GM12865 (cell line): ENCODE measurements at regions not wholly inside any gene's neighbourhood (a gene's known extent, or its start where the extent isn't known, plus 50 kb on each side); places are given as distances from the start of the nearest gene placed in this dataset.

Source experiments
- DNase-seq: peaks from one replicate; pipeline ENCODE4 v3.0.0; 2010; ENCODE audit warnings: low read depth
- H3K4me3 ChIP-seq: 2 replicates; pipeline ENCODE4 v1.5.1; 2011; ENCODE audit warnings: mild to moderate bottlenecking, low read depth, low read length, control low read depth
- TF ChIP-seq, protein P1 (sequence below): IDR thresholded peaks from 2 replicates; pipeline ENCODE4 v1.5.1; 2011; ENCODE audit warnings: low read length, control low read depth, low read depth, inconsistent platforms; ENCODE audit not compliant: insufficient read depth; ENCODE audit errors: missing control alignments

DNA sequence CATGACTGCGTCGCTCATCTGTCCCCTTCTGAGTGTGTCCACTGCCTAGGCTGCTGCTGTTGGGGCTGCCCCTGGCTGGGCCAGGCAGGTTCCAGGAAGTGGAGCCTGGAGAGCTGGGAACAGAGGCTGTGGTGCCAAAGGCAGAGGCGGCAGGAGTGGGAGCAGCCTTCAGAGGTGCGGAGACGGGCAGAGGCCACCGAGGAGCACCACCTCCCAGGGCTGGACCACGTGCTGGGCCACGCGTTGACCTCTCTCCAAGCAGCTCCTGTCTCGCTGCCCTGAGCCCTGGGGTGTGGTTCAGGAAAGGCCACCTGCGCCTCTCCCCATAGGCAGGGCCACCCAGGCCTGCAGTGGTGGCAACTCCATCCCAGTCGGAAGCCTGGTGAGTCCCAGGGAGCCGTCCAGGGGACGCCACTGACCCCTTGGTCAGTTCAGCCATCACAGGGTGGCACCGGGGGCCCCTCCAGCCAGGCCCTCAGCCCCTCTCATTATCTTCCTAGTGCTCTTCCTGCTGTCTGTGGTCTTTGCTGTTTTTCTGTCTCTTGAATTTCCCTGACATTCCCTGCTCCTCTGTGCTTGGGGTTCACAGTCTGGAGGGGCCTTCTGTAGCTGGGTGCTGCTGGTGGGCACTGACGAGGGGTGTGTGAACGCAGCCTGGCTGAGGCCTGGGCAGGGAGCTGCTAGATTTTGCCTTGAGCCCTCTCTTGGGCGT is 122.8 kb upstream of the HS6ST1 start:
- TF ChIP-seq, protein P1, sequence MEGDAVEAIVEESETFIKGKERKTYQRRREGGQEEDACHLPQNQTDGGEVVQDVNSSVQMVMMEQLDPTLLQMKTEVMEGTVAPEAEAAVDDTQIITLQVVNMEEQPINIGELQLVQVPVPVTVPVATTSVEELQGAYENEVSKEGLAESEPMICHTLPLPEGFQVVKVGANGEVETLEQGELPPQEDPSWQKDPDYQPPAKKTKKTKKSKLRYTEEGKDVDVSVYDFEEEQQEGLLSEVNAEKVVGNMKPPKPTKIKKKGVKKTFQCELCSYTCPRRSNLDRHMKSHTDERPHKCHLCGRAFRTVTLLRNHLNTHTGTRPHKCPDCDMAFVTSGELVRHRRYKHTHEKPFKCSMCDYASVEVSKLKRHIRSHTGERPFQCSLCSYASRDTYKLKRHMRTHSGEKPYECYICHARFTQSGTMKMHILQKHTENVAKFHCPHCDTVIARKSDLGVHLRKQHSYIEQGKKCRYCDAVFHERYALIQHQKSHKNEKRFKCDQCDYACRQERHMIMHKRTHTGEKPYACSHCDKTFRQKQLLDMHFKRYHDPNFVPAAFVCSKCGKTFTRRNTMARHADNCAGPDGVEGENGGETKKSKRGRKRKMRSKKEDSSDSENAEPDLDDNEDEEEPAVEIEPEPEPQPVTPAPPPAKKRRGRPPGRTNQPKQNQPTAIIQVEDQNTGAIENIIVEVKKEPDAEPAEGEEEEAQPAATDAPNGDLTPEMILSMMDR, result no peak
- DNase-seq, result no peak

DNA sequence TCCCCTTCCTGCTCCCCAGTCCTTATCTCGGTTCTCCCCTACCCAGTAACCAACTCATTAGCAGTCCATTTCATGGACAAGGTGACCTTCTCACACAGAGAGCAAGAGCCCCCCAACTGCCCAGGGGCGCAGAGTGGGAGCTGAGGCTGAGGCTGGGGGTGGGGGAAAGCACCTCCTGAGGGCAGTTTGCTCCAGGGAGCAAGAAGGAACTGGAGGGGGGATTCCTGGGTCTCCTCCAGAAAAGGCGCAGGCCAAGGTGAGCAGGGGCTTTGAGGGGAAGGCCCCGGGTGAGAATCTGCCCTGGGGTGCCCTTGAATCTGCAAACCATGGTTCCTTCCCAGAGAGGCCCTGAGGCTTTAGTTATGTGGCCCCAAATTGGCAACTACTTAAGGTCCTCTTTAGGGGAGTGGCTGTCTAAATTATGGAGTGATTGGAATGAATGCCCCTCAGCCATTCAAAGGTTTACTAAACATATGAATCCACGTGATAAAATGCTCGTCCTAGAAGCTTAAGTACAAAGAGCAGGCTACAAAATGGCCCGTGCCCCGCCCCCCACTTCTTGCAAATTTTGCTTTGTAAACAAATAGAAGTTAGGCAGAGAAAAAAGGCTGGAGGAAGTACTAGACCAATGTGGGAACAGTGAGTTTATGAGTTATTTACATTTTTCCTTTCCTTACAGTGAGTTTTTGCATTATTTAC is 123.5 kb upstream of the HS6ST1 start:
- TF ChIP-seq, protein P1, result no peak
- H3K4me3 ChIP-seq, result no peak overlapping the region
- DNase-seq, result no peak

More for the DNA sequence above, 122.8 kb upstream of the HS6ST1 start:
- no peak overlapping the region for H3K4me3 ChIP-seq

DNA sequence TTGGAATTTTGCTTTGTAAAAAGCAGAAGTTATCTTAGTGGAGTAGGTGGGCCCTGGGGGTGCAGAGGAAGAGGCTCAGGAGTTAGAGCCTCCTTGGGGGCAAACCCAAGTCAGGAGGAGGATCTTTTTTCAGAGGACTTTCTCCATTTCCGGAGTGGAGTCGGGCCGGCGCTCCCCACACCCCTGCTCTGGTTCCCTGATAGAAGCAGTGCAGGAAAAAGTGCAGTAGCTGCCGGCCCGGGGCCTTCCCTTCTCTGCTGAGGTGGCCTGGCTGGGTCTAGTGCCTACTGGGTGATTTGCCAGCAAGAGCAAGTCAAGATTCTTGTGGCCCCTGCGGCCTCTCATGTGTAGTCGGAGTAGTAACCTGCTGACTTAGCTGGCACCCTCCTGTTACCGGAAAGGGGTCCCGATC is 124.2 kb upstream of the HS6ST1 start:
- no peak for DNase-seq
- TF ChIP-seq, protein P1, result no peak
- H3K4me3 ChIP-seq, result no peak overlapping the region

DNA sequence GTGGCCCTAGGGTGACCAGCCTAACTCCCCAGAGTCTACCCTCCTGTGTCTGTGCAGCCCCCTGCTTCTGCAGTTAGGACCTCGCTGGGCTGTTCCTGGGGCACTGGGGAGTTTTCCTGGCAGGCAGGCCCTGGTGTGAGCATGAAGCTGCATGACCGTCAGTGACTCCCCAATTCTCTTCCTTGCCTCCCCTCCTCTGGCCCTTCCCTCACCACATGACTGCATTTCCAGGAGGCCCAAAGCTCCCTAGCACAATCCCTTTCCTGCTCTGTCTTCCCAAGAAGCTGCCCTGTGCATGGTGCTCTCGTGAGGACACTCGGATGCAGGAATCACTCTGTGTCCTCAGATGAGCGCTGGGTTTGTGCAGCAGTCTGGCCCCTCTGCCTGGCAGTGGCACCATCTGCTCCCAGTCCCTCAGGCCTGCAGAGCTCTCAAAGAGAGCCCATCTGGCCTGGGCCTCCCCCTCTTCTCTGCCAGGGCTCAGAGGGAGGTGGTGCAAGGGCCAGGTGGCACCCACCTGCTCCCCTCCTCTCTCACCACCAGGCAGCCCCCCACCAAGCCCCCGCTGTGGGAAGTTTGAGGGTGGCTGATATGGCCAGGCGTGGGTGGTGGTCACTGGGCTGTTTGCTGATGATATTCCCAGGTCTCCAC is 125.6 kb upstream of the HS6ST1 start:
- no peak for DNase-seq
- TF ChIP-seq, protein P1, result no peak
- no peak overlapping the region for H3K4me3 ChIP-seq

DNA sequence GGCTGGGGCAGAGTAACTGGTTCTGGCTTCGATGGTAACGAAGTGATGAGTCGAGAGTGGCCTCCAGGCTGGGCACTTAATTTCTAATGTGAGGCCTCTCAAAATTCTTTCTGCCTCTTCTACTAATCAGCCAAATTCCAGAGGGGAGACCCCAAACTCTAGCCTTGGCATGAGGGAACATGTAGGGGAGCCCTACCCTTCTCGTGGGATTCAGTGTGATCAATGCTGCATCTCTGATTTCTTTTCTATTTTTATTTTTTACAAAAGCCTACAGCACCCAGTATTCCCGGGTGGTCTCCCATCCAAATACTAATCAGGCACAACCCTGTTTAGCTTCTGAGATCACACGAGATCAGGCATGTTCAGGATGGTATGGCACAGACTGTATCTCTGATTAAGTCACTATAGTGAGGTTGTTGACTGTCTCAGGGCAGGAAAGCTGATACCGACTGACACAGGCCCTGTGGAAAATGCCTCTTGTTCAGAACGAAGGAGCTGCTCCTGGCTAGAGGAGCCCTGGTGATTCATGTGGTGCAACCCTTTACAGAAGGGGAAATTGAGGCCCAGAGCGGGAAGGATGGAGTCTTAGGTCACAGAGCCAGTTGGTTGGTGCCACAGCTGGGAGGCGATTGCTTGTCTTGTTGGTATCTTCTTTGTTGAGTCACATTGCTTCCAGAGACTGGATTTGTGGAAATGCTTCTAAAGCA is 126.3 kb upstream of the HS6ST1 start:
- no peak overlapping the region for H3K4me3 ChIP-seq
- DNase-seq, result no peak
- TF ChIP-seq, protein P1, result no peak

DNA sequence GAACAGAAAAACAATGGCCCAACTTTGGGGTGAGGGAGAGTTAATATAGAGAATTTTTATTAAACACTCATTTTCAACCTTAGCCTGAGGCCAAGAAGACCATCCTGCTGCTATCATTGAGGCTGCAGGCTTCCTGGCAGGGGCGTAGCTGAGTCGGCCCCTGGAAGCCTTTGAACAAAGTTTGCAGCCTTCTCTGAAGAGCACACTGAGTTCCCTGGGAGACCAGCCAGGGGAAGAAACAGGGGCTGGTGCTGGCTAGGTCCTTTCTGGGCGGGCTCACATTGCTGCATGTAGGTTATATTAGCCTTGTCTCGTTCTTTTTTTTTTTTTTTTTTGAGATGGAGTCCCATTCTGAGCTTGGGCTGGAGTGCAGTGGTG is 126.8 kb upstream of the HS6ST1 start:
- H3K4me3 ChIP-seq, result no peak overlapping the region
- DNase-seq, result no peak
- TF ChIP-seq, protein P1, result no peak
